ENCODE measurements at regions not wholly inside any gene's neighbourhood (a gene's known extent, or its start where the extent isn't known, plus 50 kb on each side); places are given as distances from the start of the nearest gene placed in this dataset.

GRCh38 chr14:54052696-54053385 lies 96.2 kb upstream of the BMP4 start:
- H3K4me3 ChIP-seq: no peak overlapping the region
- no peaks in the 10 kb centered on the region for H3K36me3 ChIP-seq
- no peaks in the 10 kb centered on the region for H3K9me3 ChIP-seq
- WGBS, 2 donors: 91 to 93% methylated on average over 2 of the region's 2 CpGs
- H3K27me3 ChIP-seq: no peaks in the 10 kb centered on the region
- H3K27ac ChIP-seq: no peak overlapping the region
- TF ChIP-seq, protein P1, sequence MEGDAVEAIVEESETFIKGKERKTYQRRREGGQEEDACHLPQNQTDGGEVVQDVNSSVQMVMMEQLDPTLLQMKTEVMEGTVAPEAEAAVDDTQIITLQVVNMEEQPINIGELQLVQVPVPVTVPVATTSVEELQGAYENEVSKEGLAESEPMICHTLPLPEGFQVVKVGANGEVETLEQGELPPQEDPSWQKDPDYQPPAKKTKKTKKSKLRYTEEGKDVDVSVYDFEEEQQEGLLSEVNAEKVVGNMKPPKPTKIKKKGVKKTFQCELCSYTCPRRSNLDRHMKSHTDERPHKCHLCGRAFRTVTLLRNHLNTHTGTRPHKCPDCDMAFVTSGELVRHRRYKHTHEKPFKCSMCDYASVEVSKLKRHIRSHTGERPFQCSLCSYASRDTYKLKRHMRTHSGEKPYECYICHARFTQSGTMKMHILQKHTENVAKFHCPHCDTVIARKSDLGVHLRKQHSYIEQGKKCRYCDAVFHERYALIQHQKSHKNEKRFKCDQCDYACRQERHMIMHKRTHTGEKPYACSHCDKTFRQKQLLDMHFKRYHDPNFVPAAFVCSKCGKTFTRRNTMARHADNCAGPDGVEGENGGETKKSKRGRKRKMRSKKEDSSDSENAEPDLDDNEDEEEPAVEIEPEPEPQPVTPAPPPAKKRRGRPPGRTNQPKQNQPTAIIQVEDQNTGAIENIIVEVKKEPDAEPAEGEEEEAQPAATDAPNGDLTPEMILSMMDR (IDR thresholded peaks at IDR 0.05): no peak
- no peaks in the 10 kb centered on the region for H3K4me1 ChIP-seq
- intact Hi-C loops (cut with DNase I): no loop called here
- no peak for DNase-seq
- ATAC-seq: no peak

- Histone ChIP-seq H3K27ac (no peak overlapping the region), H3K4me3 (no peak overlapping the region), H3K36me3 (no peaks in the 10 kb centered on the region), H3K27me3 (no peaks in the 10 kb centered on the region), H3K9me3 (no peaks in the 10 kb centered on the region), H3K4me1 (no peaks in the 10 kb centered on the region)
- no peak for DNase-seq
- intact Hi-C loops (cut with DNase I): no loop called here
- TF ChIP-seq, protein P1 (IDR thresholded peaks at IDR 0.05): no peak
- 52 to 54% methylated on average over 2 of the region's 2 CpGs for WGBS, 2 donors
- ATAC-seq: no peak
Measured at GRCh38 chr14:54053386-54053745, 96.7 kb upstream of the BMP4 start.

DNA sequence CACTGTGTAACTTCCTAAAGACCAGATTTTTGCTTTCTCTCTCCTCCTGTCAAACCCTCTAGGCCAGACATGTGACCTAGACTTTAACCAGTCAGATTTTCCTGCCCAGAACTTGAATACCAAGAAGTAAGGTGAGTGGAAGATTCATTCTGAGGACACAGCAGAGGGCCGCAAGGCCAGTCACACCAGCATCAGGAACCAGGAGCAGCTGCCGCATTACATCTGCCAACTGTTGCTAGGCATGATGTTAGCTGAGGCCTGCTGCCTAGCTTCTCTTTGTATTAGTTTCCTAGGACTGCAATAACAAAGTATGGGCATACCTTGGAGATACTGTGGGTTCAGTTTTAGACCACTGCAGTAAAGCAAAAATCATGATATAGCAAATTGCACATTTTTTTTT lies 101.9 kb upstream of the BMP4 start:
- intact Hi-C loops (cut with DNase I): no loop called here
- TF ChIP-seq, protein P1 (IDR thresholded peaks at IDR 0.05): no peak
- no peaks in the 10 kb centered on the region for H3K9me3 ChIP-seq

GRCh38 chr14:54083549-54084239 lies 127.1 kb upstream of the BMP4 start:
- no peak for DNase-seq
- no peak overlapping the region for H3K4me3 ChIP-seq
- WGBS, 2 donors: 95% methylated on average over 3 of the region's 3 CpGs
- TF ChIP-seq, protein P1 (IDR thresholded peaks at IDR 0.05): no peak
- H3K27me3 ChIP-seq: no peaks in the 10 kb centered on the region
- intact Hi-C loops (cut with DNase I): no loop called here
- ATAC-seq: no peak
- peaks cover 0 to 1% (median 0%) of the 10 kb centered on the region in 11 donors for H3K9me3 ChIP-seq
- peaks cover 0 to 6% (median 0%) of the 10 kb centered on the region in 9 donors for H3K4me1 ChIP-seq
- no peak overlapping the region for H3K27ac ChIP-seq
- H3K36me3 ChIP-seq: no peaks in the 10 kb centered on the region

More for the DNA sequence above, 101.9 kb upstream of the BMP4 start:
- ATAC-seq (no peak), DNase-seq (no peak)
- Histone ChIP-seq H3K36me3 (no peaks in the 10 kb centered on the region), H3K27ac (no peak overlapping the region), H3K4me1 (no peaks in the 10 kb centered on the region), H3K4me3 (no peak overlapping the region), H3K27me3 (no peaks in the 10 kb centered on the region)
- 97 to 98% methylated on average over 2 of the region's 2 CpGs for WGBS, 2 donors

All from heart right ventricle (tissue), 16 donors.